HTR-8/SVneo (cell line): ENCODE measurements at regions not wholly inside any gene's neighbourhood (a gene's known extent, or its start where the extent isn't known, plus 50 kb on each side); places are given as distances from the start of the nearest gene placed in this dataset.
A peak's percentile ranks its signal among the peaks of the same experiment; 100 is the strongest.

ENCODE experiments used
- DNase-seq: peaks from one replicate; pipeline ENCODE4 v3.0.0; 2011; ENCODE audit warnings: low spot score, mixed read lengths; ENCODE audit not compliant: insufficient read length
- FAIRE-seq: peaks from 2 replicates; lab custom pipeline; 2011; peaks lifted over from hg19 to GRCh38; lab: Jason Lieb, UNC

DNA sequence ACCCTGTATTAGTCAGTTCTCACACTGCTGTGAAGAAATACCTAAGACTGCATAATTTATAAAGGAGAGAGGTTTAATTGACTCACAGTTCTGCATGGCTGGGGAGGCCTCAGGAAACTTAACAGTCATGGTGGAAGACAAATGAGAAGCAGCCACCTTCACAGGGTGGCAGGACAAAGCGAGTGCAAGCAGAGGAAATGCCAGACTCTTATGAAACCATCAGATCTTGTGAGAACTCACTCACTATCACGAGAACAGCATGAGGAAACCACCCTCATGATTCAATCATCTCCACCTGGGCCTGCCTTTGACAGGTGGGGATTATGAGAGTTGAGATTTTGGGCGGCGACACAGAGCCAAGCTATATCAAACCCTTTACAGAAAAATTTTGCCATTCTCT, 722.4 kb downstream of the RAB28 start:
- FAIRE-seq = no peak
- no peak for DNase-seq

DNA sequence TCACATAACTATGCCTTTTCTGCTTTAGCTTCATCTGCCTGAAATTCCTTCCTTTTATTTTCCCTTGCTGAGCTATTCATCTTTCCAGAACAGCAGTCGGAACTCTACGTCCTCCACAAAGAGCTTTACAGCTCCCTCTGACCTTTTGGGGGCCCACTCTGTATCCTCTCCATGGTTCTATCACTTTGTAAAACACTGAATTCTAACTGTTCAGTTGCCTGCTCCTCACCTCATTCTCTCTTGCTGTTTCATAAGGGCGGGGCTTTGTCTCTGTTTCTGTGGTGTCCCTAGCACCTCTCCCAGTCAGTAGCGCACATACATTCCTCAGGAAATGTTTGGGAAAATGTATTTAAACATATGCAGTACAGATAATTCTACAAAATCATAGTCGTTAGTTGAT, 737.0 kb downstream of the RAB28 start:
- FAIRE-seq (no peak), DNase-seq (no peak)

GRCh38 chr4:12746221-12746620, 737.9 kb downstream of the RAB28 start:
- FAIRE-seq = no peak
- DNase-seq = no peak

GRCh38 chr4:12734586-12734985, 749.6 kb downstream of the RAB28 start:
- FAIRE-seq = no peak
- no peak for DNase-seq

GRCh38 chr4:12729384-12729783, 754.8 kb downstream of the RAB28 start:
- DNase-seq (peak; percentile 15), FAIRE-seq (no peak)

DNA sequence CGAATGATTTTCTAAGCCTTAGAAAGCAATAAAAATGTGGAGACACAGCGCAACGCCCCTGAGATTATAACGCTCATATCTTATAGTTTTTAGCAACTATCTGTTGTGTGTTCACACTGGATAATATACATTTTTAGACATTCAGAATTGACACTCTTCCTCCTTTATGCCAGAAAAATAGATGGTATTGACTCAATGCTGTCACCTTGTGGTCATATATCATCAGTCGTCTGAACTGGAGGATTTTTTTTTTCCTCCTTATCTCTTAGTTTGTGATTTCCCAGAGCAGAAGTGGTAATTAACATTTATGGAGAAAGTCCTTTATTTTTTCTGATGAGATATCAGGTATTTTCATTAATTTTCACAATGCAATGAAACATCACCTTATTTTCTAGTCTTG, 759.6 kb downstream of the RAB28 start:
- DNase-seq = no peak
- no peak for FAIRE-seq

GRCh38 chr4:12723849-12724447, 760.2 kb downstream of the RAB28 start:
- FAIRE-seq (no peak), DNase-seq (no peak)

DNA sequence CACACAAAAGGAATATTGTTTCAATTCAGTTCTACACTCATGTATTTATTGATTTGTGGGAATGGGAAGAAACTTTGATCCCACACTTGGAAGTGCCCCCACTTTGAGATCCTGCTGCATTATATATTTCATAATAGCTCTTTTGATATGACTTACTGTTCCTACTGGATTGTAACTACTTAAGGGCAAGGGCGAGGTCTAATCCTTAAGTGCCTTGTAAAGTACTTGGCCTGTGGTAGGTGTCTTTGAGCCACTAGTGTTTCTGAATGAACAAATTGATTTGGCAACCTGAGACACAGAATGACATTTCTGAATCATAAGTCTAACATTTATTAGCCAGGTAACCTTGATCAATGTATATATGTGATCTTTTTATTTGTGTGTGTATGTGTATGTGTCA, 767.2 kb downstream of the RAB28 start:
- no peak for FAIRE-seq
- no peak for DNase-seq

DNA sequence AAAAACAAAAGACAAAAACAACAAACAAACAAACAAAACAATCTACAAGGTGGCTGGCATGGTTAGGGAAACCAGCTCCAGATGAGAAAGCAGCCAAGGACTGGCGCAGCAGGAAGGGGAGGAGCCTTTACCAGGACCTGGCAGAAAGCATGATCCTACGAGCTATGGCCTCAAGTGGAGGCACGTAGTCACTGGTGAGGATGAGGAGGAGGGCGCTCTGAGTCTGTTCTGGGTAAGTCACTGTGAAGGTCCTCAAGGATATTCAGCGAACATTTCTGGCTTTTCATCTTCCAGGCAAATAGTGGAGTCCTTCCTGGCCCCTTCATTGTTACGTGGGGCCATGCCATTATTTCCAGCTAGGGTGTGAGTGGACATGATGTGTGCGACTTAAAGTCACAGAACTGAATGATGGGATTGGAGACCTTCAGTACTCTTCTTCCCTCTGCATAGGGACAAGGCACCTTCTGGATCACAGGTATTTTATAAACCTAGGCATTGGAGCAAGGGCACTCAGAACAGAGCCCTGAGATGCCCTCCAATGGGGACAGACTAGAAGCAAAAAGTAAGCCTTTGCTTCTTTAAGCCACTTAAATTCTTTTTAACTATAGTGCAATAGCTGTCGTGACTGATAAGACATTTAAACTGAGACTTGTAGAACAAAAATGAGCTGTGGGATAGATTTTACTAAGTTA, 771.3 kb downstream of the RAB28 start:
- no peak for FAIRE-seq

GRCh38 chr4:12707381-12708175, 776.6 kb downstream of the RAB28 start:
- FAIRE-seq = no peak
- DNase-seq = no peak

More for the DNA sequence above, 771.3 kb downstream of the RAB28 start:
- DNase-seq = no peak

DNA sequence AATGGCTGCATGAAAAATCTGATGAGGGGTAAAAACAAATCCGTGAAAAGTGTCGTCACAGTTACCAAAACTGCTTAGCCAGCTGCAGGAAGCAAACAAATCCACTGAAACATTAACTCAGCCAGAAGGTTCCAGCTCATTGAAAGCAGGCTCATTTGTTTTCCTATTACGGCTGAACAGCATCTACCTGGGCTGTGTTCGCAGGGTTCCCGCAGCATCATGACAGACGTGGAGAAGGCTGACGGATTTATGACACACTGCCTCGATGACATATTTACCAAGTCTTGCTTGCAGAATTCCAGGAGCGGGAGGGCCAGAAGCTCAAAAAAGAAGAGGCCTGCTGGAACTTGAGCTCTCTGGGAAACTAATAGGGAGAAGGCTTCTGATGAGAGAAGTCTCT, 781.1 kb downstream of the RAB28 start:
- no peak for FAIRE-seq
- DNase-seq = no peak

- no peak for FAIRE-seq
Measured at GRCh38 chr4:12701384-12701783, 782.8 kb downstream of the RAB28 start.

DNA sequence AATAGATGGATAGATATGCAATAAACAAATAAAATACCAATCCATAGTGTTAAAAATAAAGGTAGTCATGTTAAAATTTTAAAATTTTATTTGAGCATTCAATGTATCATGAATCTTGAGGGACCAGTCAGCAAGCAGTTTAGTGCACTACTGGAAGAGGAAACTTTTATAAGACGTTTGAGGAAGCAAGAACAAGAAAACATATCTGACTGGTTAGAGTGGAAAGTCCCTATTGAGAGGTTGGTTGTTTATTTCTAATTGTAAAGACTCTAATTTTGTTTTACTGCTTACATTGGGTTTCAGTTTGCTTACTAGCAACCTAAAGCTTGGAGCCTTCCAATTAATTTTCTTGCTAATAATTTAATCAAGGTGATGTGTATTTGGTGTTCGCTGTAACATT, 786.2 kb downstream of the RAB28 start:
- FAIRE-seq (no peak), DNase-seq (no peak)

More at GRCh38 chr4:12701384-12701783, 782.8 kb downstream of the RAB28 start:
- DNase-seq = no peak

- no peak for FAIRE-seq
Measured at GRCh38 chr4:12692815-12693214, 791.3 kb downstream of the RAB28 start.

GRCh38 chr4:12691168-12691567, 793.0 kb downstream of the RAB28 start:
- no peak for FAIRE-seq
- DNase-seq = no peak

More at GRCh38 chr4:12692815-12693214, 791.3 kb downstream of the RAB28 start:
- DNase-seq = no peak

DNA sequence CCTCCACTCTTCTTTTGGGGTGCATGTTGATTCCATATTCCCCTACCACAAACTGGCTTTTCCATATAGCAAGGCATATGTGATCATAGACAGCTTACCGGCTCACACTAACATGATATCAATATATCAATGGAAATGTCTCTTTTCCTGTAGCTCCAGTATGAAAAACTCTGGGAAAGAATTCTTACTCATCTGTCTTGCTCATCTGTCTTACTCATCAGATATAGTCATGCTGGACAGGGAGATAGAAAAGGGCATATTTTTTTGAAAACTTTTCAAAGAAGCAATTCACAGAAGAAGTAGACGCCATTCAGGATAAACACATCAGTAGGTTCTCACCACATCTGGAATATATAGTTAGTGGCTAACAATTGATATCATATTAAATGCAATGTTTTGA, 794.7 kb downstream of the RAB28 start:
- DNase-seq (no peak), FAIRE-seq (no peak)

- DNase-seq (no peak), FAIRE-seq (no peak)
Measured at GRCh38 chr4:12679217-12679616, 804.9 kb downstream of the RAB28 start.

DNA sequence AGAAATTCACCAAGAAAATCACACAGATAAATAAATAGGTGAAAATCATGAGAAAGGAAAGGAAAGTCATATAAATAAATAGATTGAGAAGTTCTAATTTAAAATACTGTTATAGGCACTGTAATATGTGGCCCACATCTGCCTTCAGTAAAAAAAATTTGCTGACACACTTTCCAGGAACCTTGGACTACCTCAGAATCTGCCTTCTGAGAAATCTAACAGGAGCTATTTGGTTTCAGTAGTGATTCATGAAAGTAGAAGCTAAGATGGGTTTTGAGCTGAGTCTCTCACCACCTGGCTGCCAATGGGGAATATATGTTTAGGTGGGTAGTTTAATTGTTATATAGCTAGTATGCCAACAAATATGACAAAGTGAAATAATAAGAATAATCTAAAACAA, 810.0 kb downstream of the RAB28 start:
- DNase-seq = no peak
- FAIRE-seq = no peak

DNA sequence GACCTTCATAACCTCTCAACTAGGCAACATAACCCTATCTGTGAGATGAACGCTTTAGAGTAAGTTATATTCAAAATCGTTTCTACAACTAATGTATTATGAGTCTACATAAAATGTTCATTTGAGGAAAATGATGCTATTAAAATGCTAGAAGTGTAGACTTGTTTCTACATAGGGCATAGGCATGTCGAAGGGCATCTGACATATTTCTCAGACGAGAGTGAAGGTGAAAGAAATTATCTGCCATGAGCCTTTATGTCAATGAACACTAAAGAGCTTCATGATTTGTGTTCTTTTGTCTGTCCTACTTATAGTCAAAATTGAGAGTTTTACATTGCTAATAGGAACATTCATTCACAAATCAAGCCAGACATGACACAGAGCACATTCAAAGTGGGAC, 811.8 kb downstream of the RAB28 start:
- DNase-seq (no peak), FAIRE-seq (no peak)

- FAIRE-seq (no peak), DNase-seq (no peak)
Measured at GRCh38 chr4:12658146-12658545, 826.0 kb downstream of the RAB28 start.

DNA sequence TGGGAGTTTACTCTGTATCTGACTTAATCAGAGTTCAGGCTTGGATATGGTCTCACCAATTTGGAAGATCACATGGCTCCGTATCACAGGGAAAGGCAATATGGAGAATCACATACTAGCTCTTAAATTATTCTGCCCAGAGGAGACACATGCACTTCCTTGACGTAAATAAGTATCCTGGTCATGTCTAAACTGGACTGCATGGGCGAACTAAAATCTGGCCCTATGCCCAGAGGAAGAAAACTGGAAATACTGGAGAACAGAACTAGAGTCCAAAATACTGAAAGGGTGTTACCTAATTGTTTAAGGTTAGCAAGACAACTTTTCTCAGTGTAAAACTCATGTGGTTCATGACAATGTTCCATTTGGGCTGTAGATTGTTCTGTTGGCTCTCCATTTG, 832.3 kb downstream of the RAB28 start:
- no peak for FAIRE-seq

More for the DNA sequence above, 832.3 kb downstream of the RAB28 start:
- DNase-seq = no peak
